Fibroblast of skin of left quadriceps (primary cell): ENCODE measurements at regions not wholly inside any gene's neighbourhood (a gene's known extent, or its start where the extent isn't known, plus 50 kb on each side); places are given as distances from the start of the nearest gene placed in this dataset.
"Not testable (repeated sequence)": the region's sequence is repeated elsewhere in the genome, so short reads cannot be mapped to it uniquely, and the experiment has no call there.

Experiments used
- DNase-seq, 2 experiments: peaks; one replicate each; pipeline ENCODE4 v3.0.0-alpha.2; 2013; ENCODE audit warnings: low read depth in 2 of 2

DNA sequence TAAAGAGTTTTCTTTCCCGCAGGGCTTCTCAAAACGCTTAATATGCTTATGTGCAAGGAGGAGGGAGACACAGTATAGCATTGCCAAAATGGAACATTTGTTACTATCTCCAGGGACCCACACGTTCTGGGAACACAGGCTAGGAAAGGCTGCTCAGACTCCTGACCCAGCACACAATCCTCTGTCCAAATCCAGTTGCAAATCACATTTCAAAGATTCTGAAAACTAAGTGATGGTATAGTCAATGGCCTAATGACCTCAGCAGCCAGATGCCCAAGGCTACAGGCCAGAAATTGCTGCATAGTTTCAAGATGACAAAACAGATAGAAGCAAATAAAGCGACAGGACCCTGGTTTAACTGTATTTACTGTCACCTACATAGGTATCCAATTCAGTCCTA lies 97.0 kb upstream of the GRIP1 start:
- no peak for DNase-seq

DNA sequence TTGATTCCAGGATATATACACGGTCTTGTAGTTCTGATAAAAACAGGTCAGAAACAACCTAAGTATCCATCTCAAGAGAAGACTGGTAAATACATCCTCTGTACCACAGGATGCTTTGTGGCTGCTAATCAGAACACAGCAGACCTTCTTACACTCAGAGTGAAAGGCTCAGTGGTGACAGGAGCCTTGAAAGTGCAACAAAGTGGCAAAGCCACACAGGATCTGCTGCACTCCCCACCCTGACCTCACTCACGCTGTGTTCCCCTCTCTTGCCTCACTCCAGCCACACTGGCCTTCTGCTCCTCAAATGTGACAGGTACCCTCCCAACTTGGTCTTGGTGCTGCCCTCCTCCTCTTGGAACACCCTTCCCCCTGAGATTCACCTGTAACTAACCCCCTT lies 98.1 kb upstream of the GRIP1 start:
- no peak for DNase-seq

DNA sequence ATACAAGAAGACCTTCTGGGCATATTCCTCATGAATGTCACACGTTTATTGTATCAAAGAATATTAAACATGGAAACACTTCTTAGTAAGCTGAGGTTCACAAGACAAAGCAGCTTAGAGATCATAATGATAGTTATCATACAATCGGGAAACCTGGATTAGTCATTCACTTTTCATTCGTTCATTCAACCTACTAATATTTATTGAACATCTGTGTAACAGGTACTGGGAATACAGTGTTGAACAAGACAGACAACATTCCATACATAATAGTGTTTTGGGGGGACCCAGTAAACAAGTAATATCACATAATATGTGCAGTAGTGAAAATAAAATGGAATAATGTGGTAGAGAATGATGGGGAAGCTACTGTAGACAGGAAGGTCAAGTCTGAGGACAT lies 100.6 kb upstream of the GRIP1 start:
- no peak for DNase-seq

DNA sequence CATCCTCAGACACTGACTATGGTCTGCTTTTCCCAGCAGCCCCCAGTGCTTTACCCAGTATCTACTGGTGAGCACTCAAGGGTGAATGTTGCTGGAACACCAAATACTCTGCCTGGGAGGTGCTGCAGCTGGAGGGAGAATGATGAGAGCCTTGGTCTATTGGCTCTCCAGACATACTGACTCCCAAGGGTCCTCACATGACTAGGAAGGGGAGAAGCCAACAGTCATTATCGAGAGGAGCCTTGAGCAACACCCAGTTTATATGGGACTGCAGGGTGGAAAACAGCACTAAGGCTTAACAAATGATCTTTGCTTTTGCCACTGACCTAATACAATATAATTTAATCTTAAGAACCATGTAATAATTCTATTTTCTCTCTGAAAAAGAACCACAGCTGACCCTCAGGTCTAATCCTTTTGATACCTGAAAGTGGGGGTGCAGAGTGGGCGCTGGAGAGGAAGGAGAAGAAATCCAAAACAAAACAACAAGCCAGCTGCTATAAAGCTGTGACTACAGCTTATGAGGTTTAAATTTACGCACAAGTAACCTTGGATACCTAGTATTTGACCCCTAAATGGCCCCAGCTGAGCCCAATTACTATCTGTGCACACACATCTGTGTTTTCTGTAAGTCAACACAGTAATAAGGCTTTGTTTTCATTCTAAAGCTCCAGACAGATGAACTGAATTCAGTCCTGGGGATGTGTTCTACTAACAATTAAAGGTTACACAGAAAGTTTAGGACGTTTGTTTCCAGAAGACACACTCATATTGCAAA lies 107.8 kb upstream of the GRIP1 start:
- DNase-seq = no peak

DNA sequence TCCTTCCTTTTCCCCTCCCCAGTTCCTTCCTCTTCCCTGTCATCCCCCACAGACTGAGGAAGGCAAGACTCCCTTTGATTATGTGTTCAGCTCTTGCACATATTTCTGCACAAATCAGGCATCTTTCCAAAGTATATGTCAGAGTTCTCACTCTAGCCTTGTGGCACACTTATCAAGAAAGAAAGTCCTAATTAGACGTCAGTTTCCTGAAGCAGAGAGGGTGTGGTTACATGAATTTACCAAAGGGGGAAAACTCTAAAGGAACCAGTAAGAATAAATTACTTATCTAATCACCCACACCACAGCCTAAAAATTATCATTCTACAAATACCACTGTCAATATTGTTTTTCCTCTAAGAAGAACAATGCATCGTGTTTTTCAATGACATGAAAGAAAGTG lies 120.7 kb upstream of the GRIP1 start:
- DNase-seq = no peak

DNA sequence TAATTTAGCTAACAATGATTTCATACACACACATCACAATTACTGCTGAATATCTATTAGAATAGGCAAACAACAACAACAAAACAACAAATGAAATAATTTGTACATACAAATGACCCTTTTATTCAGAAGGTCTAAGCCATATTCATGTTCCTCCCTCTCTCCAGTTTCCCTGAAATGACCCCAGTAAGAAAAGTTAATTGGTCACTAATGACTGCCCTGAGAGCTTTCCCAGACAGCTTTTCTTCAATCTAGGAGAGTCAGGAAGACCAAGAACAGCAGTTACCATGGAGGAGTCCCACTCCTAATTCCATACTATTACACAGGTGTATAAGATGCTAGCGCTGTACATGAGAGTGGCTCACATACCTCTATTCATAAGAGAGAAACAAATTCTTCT lies 121.2 kb upstream of the GRIP1 start:
- DNase-seq = no peak

DNA sequence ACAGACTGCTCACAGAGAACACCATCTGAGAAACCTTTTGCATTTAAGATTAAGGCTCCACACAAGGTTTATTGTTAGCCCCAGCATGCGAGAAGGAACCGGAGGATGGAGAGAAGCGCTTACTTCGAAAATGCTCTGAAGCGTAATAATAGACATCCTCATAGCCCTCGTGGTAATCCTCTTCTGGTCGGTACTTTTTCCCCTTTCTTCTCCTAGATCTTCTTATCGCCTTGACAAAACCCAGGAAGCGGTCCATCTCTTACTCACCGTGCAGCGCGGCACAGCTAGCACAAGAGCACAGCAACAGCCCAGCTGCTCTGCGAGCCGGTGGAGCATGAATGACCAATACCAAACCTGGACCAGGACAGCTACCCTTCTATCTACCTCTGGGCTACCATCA lies 125.1 kb upstream of the GRIP1 start:
- no peak for DNase-seq

DNA sequence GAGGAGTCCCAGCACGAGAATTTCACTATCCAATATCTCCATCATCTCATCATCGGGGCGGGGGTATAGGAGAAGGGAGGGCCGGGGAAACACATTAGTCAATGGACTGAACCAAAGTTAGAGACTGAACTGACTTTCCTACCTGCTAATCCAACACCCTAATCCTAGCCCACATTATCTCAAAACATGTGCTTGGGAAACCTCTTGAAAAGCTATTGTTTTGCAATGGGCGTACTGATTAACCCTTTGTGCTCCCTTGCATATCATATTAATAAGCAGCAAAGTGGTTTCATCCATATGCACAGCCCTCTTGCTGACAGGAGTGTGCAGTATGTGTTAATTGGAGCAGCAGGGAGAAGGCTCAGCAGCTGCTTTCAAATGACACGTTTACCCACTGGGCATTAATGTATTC lies 125.7 kb upstream of the GRIP1 start:
- DNase-seq = no peak

DNA sequence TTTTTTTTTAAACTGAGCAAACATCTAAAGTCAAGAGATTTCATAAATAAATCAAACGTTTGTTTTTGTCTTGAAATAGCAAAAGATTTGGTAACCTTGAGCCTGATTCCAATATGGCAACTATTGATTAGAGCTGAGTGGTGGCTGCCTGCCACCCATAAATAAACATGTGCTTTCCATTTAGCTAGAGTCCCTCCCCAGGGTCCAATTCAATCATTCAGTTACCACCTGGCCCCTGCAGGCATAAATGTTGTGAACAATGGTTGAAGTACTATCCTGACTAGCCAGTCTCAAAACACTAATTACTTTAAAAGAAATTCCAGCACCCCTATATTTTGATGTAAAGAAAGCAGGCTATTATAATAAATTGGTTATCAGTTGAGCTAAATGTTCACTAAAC lies 129.7 kb upstream of the GRIP1 start:
- DNase-seq = no peak

DNA sequence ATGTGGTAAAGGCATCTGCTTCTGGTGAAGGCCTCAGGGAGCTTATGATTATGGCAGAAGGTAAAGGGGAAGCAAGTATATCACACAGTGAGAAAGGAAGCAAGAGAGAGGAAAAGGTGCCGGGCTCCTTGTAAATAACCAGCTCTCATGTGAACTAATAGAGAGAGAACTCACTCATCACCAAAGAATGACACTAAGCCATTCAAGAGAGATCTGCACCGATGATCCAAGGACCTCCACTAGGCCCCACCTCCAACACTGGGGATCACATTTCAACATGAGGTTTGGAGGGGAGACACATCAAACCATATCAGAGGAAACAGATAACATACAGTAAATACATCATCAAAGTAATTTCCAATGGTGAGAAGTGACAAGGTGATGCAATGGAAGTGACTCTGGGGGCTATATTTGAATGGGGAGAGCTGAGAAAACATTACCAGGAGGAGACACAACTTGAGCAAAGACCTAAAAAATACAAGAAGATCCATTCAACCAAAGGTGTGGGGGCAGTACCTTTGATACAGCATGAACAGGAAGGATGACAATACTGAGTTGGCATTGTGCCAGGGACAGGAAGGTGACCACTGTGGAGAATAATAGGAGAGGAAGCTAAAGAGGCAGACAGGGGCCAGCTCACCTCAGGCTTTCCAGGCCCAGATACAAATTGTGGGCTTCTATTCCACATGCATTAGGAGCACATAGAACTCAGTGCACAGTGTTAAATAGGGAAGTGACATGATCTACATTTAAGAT lies 134.4 kb upstream of the GRIP1 start:
- no peak for DNase-seq

DNA sequence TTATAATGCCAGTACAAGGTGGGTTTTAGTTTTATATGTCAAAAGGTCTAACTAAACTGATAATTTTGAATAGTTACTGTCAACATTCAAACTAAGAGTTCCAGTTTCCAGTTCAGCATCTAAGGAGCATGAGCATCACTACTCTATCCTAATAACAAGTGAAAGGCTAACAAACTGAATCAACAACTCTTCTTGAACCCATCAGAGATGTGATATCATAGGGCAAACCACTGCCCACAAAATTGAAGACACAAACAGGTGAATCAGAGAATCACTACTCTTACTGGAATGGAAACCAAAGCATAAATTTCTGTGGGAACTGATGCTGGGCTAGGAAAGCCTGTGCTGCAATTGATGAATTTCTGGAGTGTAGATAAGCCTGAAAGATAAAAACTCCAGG lies 140.7 kb upstream of the GRIP1 start:
- no peak for DNase-seq

DNA sequence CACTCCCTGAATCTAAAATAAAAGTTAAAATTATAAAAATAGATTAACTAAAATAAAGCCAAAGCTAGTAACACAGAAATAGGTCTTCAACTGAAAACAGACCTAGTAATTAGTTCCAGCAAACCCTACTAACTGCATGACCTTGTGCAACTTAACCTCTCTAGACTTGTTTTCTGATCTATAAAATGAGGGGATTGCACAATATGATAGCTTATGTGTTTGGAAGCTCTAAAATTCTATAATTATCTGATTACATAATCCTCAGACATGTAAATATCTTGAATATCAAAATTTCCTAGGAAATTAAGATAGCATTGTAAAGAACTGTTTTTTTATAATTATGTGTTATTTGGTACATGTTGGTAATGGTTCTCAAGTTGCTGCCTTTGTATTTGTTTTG lies 144.1 kb upstream of the GRIP1 start:
- DNase-seq = no peak

DNA sequence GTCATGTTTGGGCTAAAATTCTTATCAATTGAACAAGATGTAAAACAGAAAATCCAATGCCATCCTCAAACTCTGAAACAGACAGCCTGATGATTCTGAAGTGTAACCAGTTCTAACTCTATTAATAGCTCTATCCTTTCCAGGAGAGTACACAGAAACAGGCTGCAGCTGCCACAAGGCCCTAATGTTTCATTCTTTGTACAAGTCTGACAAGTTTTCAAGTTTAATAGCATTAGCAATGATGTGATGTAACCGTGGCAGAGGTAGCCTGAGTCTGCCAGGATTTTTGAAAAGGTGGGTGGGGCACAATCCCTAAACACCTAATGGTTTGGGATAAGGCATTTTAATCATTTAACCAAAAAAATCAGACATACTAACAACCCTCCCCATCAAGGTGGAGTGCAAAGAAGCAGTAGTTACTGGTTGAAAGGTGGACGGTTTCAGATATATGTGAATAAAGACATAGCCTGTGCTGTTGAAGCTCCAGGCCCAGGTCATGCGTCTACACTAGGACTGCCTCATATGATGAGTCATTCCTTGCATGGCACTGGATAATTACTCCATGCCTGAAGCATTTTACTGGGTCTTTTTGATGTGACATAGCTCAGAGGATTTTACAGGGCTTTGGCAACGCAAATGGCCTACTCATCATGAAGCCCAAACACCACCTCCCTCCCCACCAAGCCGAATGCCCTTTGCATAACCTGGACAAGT lies 145.1 kb upstream of the GRIP1 start:
- no peak for DNase-seq

DNA sequence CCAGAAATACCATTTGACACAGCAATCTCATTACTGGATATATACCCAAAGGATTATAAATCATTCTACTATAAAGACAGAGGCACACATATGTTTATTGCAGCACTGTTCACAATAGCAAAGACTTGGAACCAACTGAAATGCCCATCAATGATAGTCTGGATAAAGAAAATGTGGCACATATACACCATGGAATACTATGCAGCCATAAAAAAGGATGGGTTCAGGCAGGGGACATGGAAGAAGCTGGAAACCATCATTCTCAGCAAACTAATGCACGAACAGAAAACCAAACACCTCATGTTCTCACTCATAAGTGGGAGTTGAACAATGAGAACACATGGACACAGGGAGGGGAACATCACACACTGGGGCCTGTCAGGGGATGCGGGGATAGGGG lies 147.0 kb upstream of the GRIP1 start:
- DNase-seq = not testable (repeated sequence)

DNA sequence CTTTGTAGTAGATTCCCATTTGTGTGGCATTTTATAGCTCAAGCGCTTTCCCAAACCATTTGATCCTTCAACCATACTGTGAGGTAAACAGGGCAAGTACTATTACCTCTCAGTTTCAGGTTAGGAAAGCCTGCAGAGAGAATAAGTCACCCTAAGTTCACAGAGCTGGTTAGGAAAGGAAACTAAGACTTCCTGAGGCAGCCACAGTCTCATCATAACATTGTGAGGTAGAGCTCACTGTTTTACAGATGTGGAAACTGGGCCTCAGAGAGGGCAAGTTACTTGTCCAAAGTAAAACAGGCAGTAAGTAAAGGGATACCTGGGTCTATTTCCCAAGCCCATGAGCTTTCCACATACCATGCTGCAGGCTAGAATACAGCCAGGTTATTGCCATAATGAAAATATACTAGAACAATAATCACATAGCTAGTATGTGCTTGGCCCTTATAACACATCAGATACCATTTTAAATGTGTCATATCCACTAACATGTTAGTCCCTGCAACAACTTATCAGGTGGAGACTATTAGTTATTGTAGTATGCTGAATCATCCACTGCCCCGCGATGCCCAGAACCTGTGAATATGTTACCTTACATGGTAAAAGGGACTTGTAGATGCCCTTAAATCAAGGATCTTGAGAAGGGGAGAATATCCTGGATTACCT lies 150.9 kb upstream of the GRIP1 start:
- no peak for DNase-seq

DNA sequence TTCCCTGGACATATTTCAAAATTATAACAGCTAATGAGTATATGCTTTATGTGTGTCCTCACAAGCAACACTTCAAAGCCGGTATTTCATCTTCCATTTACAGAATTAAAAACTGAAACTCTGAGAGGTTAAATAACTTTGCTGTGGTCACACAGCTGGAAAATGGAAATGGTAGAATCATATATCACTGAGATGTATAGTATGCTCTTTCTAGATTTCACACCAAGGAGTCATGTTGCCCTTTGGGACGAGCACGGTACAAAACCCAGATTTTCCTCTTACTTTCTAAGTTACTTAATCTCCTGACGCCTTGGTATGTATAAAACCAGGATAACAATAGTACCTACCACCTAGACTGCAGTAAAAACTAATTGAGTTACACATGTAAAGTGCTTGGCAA lies 152.6 kb upstream of the GRIP1 start:
- DNase-seq = no peak

DNA sequence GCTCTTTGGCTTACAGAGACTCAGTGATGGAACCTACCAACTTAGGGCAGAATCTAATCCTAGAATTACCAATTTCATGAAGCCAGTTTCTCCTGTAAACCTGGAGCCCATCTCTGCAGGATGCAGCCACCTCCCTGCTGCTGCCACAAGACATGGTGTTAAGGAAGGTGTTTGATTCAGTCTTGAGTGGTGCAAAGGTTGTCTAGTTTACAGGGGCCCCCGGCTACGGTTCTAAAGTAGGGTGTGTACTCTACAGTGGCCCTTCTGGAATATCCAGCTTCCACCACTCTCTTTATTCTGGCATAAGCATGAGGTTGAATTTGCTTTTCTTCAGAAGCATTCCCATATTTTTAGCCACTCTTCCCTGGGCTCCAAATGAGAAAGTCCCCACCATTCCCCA lies 154.1 kb upstream of the GRIP1 start:
- no peak for DNase-seq

DNA sequence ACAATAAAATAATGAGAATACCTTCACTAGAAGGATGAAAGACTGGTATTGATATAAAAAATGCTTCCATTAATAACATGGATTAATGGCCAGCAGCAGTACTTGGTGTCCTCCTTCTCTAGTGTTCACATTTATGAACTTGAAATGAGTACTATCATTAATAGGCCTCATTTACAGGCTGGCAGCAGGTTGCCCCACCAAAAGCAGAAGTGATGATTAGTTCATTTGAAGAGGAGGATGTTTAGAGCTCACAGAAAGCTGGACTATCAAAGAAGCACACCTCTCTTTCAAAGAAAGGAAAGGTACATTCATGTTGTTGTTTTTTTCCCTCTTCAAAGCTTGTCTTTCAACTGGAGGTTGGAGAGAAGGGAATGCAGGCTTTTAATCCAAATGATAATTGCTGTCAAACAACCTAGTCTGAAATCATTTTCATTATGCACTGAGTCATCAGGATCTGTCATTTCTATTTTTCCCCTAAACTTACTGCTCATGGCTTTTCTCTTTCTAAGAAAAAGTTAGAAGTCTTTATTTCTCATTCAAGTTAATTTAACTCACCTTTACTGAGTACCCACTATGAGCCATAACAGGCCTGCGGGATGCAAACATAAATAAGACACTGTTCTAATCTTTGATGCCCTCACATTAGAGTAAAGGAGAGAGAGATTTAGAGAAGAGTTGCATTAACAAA lies 157.9 kb upstream of the GRIP1 start:
- no peak for DNase-seq

DNA sequence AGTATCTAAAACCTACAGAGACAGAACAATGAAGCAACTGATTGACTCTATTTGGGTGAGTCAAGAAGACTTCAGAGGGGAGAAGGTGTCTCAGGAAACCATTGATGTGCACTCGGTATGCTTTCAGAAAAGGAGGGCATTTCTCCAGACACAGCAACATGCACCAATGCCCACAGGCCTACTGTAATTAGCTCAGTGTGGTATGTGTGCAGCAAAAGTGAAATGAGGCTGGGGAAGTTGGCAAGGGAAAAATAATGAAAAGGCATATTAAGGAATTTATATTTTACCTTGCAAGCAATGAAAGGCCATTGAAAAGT lies 158.4 kb upstream of the GRIP1 start:
- DNase-seq = no peak

DNA sequence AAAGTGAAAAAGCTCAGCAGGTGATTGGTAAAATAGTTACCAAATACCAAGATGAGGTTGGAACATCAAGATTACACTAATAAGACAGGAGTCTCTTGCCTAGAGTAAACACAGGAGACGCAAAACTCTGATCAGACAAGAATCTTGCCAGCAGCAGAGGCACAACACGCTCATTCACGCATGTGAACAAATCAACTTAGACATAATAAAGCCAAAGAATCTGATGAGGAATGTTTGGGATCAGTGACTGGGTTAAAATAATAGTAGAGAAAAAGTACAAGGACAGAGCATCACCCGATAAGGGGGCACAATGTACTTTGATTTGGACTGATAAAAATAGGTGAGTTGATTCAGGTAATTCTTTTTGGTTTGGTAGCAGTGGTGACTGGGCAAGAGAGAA lies 159.5 kb upstream of the GRIP1 start:
- no peak for DNase-seq

DNA sequence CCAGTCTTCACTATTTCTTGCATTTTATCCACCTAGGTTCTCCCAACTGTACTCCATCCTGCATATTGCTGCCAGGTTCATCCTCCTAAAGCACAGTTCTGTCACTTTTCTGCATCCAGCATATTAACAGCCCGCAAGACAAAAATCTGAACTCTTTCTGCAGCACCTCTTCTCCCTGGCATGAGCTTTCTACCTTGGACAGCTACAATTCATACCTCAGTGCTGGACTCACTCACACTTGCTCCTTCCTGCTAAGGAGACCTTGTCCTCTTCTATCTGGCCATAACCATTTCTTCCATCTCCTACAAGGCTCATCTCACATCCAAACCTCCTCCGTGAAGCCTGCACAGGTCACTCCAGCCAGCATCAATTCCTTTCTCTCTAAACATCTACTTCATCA lies 170.1 kb upstream of the GRIP1 start:
- no peak for DNase-seq

DNA sequence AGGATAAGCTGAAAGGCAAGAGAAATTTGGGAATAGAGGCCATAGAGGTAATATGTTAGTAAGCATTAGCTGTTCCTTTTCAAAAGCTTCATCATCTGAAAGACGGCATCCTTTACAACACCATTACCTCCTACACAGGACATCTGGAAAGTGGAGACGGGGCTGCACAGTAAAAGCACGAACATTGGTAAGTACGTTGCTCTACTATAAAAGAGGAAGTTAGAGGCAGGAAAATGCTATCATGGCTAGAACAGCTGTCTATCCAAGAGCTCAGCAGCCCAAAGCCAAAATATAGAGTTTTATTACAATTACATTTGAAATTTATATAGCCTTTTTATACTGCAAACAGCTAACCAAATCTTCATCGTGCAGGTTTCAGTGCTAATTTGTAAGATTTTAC lies 172.3 kb upstream of the GRIP1 start:
- no peak for DNase-seq
